HepG2 (cell line): ENCODE measurements at regions not wholly inside any gene's neighbourhood (a gene's known extent, or its start where the extent isn't known, plus 50 kb on each side); places are given as distances from the start of the nearest gene placed in this dataset.

Source experiments
- AHR ChIP-seq: IDR thresholded peaks from 2 replicates; pipeline ENCODE4 v1.6.1; 2018; ENCODE audit warnings: missing genetic modification reagents, missing compliant biosample characterization
- GTF3A ChIP-seq: sonication (generic); formaldehyde crosslinking; conservative IDR thresholded peaks from 2 replicates; pipeline ENCODE4 v1.4.0; 2020; ENCODE audit warnings: mild to moderate bottlenecking, missing genetic modification reagents
- LBX2 ChIP-seq: sonication (generic); formaldehyde crosslinking; IDR thresholded peaks from 2 replicates; pipeline ENCODE4 v1.5.0; 2020; ENCODE audit warnings: missing genetic modification reagents, mild to moderate bottlenecking, borderline replicate concordance
- SETDB1 ChIP-seq: sonication (generic); formaldehyde crosslinking; IDR thresholded peaks from 2 replicates; pipeline ENCODE4 v1.5.1; 2020; ENCODE audit warnings: missing genetic modification reagents, mild to moderate bottlenecking, borderline replicate concordance
- TCF7 ChIP-seq: sonication (generic); IDR thresholded peaks from 2 replicates; pipeline ENCODE4 v1.6.1; 2016; ENCODE audit warnings: antibody characterized with exemption, low read depth
- TF ChIP-seq, protein P1 (sequence below): sonication (generic); formaldehyde crosslinking; IDR thresholded peaks from 2 replicates; pipeline ENCODE4 v1.4.0; 2020; ENCODE audit warnings: low read depth, mild to moderate bottlenecking, missing genetic modification reagents
- TF ChIP-seq, protein P2 (sequence below): IDR thresholded peaks from 2 replicates; pipeline ENCODE4 v1.6.1; 2016; ENCODE audit warnings: low read depth, borderline replicate concordance
- TF ChIP-seq, protein P3 (sequence below): sonication (generic); formaldehyde crosslinking; IDR thresholded peaks from 2 replicates; pipeline ENCODE4 v1.8.0; 2022; ENCODE audit warnings: missing genetic modification reagents, mild to moderate bottlenecking, moderate library complexity, borderline replicate concordance

- TF ChIP-seq, protein P1, sequence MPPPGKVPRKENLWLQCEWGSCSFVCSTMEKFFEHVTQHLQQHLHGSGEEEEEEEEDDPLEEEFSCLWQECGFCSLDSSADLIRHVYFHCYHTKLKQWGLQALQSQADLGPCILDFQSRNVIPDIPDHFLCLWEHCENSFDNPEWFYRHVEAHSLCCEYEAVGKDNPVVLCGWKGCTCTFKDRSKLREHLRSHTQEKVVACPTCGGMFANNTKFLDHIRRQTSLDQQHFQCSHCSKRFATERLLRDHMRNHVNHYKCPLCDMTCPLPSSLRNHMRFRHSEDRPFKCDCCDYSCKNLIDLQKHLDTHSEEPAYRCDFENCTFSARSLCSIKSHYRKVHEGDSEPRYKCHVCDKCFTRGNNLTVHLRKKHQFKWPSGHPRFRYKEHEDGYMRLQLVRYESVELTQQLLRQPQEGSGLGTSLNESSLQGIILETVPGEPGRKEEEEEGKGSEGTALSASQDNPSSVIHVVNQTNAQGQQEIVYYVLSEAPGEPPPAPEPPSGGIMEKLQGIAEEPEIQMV (CRISPR knock-in tag): no peak
- TF ChIP-seq AHR (no peak), LBX2 (CRISPR knock-in tag) (no peak), TCF7 (no peak), SETDB1 (CRISPR knock-in tag) (no peak), GTF3A (CRISPR knock-in tag) (no peak)
- TF ChIP-seq, protein P2, sequence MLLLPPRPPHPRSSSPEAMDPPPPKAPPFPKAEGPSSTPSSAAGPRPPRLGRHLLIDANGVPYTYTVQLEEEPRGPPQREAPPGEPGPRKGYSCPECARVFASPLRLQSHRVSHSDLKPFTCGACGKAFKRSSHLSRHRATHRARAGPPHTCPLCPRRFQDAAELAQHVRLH: no peak
- TF ChIP-seq, protein P3, sequence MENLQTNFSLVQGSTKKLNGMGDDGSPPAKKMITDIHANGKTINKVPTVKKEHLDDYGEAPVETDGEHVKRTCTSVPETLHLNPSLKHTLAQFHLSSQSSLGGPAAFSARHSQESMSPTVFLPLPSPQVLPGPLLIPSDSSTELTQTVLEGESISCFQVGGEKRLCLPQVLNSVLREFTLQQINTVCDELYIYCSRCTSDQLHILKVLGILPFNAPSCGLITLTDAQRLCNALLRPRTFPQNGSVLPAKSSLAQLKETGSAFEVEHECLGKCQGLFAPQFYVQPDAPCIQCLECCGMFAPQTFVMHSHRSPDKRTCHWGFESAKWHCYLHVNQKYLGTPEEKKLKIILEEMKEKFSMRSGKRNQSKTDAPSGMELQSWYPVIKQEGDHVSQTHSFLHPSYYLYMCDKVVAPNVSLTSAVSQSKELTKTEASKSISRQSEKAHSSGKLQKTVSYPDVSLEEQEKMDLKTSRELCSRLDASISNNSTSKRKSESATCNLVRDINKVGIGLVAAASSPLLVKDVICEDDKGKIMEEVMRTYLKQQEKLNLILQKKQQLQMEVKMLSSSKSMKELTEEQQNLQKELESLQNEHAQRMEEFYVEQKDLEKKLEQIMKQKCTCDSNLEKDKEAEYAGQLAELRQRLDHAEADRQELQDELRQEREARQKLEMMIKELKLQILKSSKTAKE (CRISPR knock-in tag): no peak
Measured at GRCh38 chr10:9339716-9340115, 1285.2 kb downstream of the GATA3 start (continued).
